Right renal pelvis (tissue), 4 donors: ENCODE measurements at regions not wholly inside any gene's neighbourhood (a gene's known extent, or its start where the extent isn't known, plus 50 kb on each side); places are given as distances from the start of the nearest gene placed in this dataset.

Source experiments
- DNase-seq, 4 donors: peaks; one replicate each; pipeline ENCODE4 v3.0.0-alpha.2; 2013; ENCODE audit warnings: low read depth in 4 of 4, low spot score in 3 of 4, missing footprints in 1 of 4

GRCh38 chr10:130545697-130546096, 409.5 kb downstream of the GLRX3 start:
- DNase-seq: no peak

- DNase-seq: no peak
Measured at GRCh38 chr10:130546841-130547240, 410.6 kb downstream of the GLRX3 start.

GRCh38 chr10:130547368-130547767, 411.2 kb downstream of the GLRX3 start:
- no peak for DNase-seq

- DNase-seq: no peak
Measured at GRCh38 chr10:130550952-130551674, 414.9 kb downstream of the GLRX3 start.

GRCh38 chr10:130551676-130552075, 415.5 kb downstream of the GLRX3 start:
- no peak for DNase-seq

GRCh38 chr10:130553826-130554225, 417.6 kb downstream of the GLRX3 start:
- DNase-seq: no peak

GRCh38 chr10:130554701-130555410, 418.7 kb downstream of the GLRX3 start:
- DNase-seq: no peak

GRCh38 chr10:130555411-130555750, 419.2 kb downstream of the GLRX3 start:
- no peak for DNase-seq

- DNase-seq: no peak
Measured at GRCh38 chr10:130557181-130557845, 421.1 kb downstream of the GLRX3 start.

- DNase-seq: no peak
Measured at GRCh38 chr10:130558746-130559546, 422.8 kb downstream of the GLRX3 start.

GRCh38 chr10:130559547-130559880, 423.3 kb downstream of the GLRX3 start:
- no peak for DNase-seq

GRCh38 chr10:130560116-130560515, 423.9 kb downstream of the GLRX3 start:
- DNase-seq: no peak

- DNase-seq: no peak
Measured at GRCh38 chr10:130560573-130560972, 424.4 kb downstream of the GLRX3 start.

- no peak for DNase-seq
Measured at GRCh38 chr10:130561681-130562080, 425.5 kb downstream of the GLRX3 start.

GRCh38 chr10:130567011-130567410, 430.8 kb downstream of the GLRX3 start:
- DNase-seq: no peak

- DNase-seq: no peak
Measured at GRCh38 chr10:130567436-130567835, 431.2 kb downstream of the GLRX3 start.

GRCh38 chr10:130568246-130568645, 432.1 kb downstream of the GLRX3 start:
- DNase-seq: no peak

- DNase-seq: no peak
Measured at GRCh38 chr10:130570074-130570473, 433.9 kb downstream of the GLRX3 start.

- no peak for DNase-seq
Measured at GRCh38 chr10:130571674-130572073, 435.5 kb downstream of the GLRX3 start.

GRCh38 chr10:130573446-130573845, 437.3 kb downstream of the GLRX3 start:
- no peak for DNase-seq

- DNase-seq: no peak
Measured at GRCh38 chr10:130575756-130576285, 439.6 kb downstream of the GLRX3 start.
